Ishikawa (cell line): ENCODE measurements at regions not wholly inside any gene's neighbourhood (a gene's known extent, or its start where the extent isn't known, plus 50 kb on each side); places are given as distances from the start of the nearest gene placed in this dataset.

Source experiments
- CEBPB ChIP-seq: IDR thresholded peaks from 2 replicates; pipeline ENCODE4 v1.6.1; 2012
- CREB1 ChIP-seq: IDR thresholded peaks from 2 replicates; pipeline ENCODE4 v1.6.1; 2012; ENCODE audit warnings: low read depth
- EGR1 ChIP-seq: IDR thresholded peaks from 2 replicates; pipeline ENCODE4 v1.6.1; 2012
- EP300 ChIP-seq: IDR thresholded peaks from 2 replicates; pipeline ENCODE4 v1.6.1; 2012; ENCODE audit warnings: borderline replicate concordance
- FOXM1 ChIP-seq: IDR thresholded peaks from 2 replicates; pipeline ENCODE4 v1.6.1; 2012; ENCODE audit warnings: low read depth, borderline replicate concordance
- NFIC ChIP-seq: IDR thresholded peaks from 2 replicates; pipeline ENCODE4 v1.6.1; 2012
- RAD21 ChIP-seq: IDR thresholded peaks from 2 replicates; pipeline ENCODE4 v1.6.1; 2012; ENCODE audit warnings: low read depth
- TAF1 ChIP-seq: IDR thresholded peaks from 2 replicates; pipeline ENCODE4 v1.6.1; 2012; ENCODE audit warnings: low read depth, mild to moderate bottlenecking
- TCF12 ChIP-seq: IDR thresholded peaks from 2 replicates; pipeline ENCODE4 v1.6.1; 2012; ENCODE audit warnings: low read depth
- TEAD4 ChIP-seq: IDR thresholded peaks from 2 replicates; pipeline ENCODE4 v1.6.1; 2012
- YY1 ChIP-seq: IDR thresholded peaks from 2 replicates; pipeline ENCODE4 v1.6.1; 2012; ENCODE audit warnings: low read depth
- ZBTB7A ChIP-seq: IDR thresholded peaks from 2 replicates; pipeline ENCODE4 v1.6.1; 2012; ENCODE audit warnings: low read depth
- TF ChIP-seq, protein P1 (sequence below): IDR thresholded peaks from 2 replicates; pipeline ENCODE4 v1.6.1; 2012
- TF ChIP-seq, protein P2 (sequence below): IDR thresholded peaks from 2 replicates; pipeline ENCODE4 v1.6.1; 2012
- TF ChIP-seq, protein P3 (sequence below): IDR thresholded peaks from 2 replicates; pipeline ENCODE4 v1.6.1; 2012; ENCODE audit warnings: low read depth, mild to moderate bottlenecking

DNA sequence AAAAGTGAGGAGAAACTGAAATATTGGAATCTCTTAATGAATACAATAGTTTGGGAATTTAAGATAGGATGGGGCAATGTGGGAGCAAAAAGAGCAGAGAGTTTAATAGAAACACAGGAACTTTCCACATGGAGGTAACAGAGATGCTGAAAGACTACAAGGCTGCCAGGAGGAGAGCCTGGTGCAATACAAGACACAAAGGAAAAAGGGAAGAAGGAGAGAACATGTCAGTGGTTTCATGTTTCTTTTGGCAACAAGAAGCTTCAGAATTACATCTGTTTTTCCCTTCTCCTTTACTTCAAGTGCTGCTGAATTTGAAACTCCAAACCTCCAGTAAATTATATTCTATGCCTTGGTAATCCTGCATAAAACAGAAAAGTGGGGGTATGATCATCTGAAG, 474.3 kb downstream of the FAT4 start:
- TF ChIP-seq TCF12 (no peak), CREB1 (no peak)
- TF ChIP-seq, protein P1, sequence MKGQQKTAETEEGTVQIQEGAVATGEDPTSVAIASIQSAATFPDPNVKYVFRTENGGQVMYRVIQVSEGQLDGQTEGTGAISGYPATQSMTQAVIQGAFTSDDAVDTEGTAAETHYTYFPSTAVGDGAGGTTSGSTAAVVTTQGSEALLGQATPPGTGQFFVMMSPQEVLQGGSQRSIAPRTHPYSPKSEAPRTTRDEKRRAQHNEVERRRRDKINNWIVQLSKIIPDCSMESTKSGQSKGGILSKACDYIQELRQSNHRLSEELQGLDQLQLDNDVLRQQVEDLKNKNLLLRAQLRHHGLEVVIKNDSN = no peak

DNA sequence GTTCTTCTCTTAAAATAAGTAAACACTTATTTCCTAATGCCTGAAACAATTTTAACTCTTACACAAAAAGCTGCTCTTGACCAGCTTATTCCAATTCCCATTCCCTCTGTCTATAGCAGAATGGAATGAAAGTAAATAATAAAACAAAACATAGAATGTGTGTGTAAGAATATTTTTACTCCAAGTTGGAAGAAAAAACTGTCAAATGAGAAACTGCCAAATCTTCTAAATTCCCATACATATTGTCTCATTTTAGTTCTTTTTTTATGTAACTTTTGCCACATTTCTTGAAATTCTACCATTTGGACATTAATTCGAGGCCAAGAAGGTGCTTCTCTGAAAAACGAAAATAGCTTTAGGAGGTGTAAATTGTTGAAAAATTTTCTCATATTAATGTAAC, 477.1 kb downstream of the FAT4 start:
- no peak for TF ChIP-seq RAD21
- TF ChIP-seq, protein P2, sequence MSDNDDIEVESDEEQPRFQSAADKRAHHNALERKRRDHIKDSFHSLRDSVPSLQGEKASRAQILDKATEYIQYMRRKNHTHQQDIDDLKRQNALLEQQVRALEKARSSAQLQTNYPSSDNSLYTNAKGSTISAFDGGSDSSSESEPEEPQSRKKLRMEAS = no peak
- TF ChIP-seq, protein P3, sequence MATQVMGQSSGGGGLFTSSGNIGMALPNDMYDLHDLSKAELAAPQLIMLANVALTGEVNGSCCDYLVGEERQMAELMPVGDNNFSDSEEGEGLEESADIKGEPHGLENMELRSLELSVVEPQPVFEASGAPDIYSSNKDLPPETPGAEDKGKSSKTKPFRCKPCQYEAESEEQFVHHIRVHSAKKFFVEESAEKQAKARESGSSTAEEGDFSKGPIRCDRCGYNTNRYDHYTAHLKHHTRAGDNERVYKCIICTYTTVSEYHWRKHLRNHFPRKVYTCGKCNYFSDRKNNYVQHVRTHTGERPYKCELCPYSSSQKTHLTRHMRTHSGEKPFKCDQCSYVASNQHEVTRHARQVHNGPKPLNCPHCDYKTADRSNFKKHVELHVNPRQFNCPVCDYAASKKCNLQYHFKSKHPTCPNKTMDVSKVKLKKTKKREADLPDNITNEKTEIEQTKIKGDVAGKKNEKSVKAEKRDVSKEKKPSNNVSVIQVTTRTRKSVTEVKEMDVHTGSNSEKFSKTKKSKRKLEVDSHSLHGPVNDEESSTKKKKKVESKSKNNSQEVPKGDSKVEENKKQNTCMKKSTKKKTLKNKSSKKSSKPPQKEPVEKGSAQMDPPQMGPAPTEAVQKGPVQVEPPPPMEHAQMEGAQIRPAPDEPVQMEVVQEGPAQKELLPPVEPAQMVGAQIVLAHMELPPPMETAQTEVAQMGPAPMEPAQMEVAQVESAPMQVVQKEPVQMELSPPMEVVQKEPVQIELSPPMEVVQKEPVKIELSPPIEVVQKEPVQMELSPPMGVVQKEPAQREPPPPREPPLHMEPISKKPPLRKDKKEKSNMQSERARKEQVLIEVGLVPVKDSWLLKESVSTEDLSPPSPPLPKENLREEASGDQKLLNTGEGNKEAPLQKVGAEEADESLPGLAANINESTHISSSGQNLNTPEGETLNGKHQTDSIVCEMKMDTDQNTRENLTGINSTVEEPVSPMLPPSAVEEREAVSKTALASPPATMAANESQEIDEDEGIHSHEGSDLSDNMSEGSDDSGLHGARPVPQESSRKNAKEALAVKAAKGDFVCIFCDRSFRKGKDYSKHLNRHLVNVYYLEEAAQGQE = no peak
- no peak for TF ChIP-seq YY1
- no peak for TF ChIP-seq CREB1
- no peak for TF ChIP-seq TEAD4
- TF ChIP-seq ZBTB7A = no peak
- no peak for TF ChIP-seq EGR1
- TF ChIP-seq TCF12 = no peak
- no peak for TF ChIP-seq TAF1
- no peak for TF ChIP-seq CEBPB

DNA sequence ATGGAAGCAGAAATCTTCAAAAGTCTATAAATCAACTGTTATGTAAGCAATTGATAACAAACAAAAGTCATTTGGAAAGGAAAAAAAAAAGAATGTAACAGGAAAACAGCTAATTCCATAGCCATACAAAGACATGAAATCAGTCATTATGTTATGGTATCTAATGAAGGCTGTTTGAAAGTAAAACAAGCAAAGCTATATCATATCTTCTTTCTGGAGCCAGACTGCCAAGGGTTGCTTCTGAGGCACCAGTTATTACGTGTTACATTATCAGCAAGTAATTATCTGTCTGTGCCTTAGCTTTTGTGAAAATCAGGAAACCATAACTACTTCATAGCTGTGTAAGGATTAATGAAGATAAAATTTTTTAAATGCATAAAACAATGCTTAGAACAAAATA, 480.2 kb downstream of the FAT4 start:
- TF ChIP-seq, protein P2 = no peak
- TF ChIP-seq CREB1 (no peak), EGR1 (no peak)

DNA sequence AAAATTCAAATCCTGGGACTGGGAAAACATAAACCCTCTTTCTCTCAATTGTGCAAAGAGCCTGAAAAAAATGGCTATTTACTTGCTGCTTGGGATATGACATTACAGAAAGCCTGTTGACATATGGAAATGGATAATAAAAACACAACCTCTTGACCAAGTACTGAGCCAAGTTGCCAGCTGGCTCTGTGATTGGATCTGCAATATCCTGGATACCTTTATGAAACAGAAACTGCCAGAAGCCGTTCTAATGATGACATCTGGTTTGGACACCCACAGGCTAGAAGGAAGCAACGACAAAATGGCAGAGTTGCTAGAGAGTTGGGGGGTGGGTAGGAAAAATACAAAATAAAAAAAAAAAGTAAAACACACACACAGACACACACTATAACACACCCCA, 481.4 kb downstream of the FAT4 start:
- TF ChIP-seq, protein P1 = no peak
- TF ChIP-seq RAD21 (no peak), YY1 (no peak), CREB1 (no peak), NFIC (no peak)

DNA sequence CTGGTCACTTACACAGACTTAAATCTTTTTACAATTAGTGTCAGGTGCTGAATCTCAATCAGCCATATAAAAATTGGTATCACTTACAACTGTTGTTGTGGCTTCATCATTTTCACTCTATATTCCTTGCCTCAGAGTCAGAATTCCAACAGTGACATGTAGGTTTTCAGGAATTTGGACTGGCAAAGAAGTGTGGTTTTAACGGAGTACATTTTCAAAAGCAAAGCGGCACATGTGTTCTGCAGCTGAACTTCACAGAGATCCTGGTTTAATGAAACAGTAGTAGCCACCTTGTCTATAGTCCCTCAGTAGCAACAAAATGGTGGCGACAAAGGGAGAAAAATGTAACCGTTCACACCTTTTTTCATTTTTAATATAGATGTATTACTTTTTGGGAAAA, 486.6 kb downstream of the FAT4 start:
- TF ChIP-seq, protein P2 = no peak
- TF ChIP-seq YY1 = no peak
- no peak for TF ChIP-seq EP300
- TF ChIP-seq, protein P1 = no peak
- no peak for TF ChIP-seq CEBPB
- no peak for TF ChIP-seq ZBTB7A
- TF ChIP-seq TAF1 = no peak
- no peak for TF ChIP-seq NFIC
- no peak for TF ChIP-seq EGR1
- no peak for TF ChIP-seq CREB1
- TF ChIP-seq FOXM1 = no peak
- TF ChIP-seq TCF12 = no peak
- no peak for TF ChIP-seq RAD21
- TF ChIP-seq TEAD4 = no peak
- TF ChIP-seq, protein P3 = no peak

DNA sequence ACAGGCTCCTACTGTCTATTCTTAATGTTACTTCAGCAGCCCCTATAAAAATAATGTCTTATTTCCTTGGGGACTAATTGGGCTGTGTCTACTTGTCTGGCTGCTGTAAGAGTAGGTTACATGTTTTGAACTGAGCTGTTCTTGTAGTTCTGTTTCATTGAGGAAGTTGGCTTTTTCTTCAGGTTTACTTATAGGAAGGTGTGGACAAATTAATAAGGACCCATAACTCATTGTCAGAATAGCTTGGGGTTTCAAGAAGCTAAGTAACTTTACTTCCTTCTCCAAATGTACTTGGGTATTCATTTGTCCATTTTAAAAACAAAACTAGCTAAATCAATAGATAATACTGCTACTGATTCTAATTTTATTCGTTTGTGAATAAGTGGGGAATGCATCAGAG, 487.2 kb downstream of the FAT4 start:
- TF ChIP-seq TEAD4 = no peak
- TF ChIP-seq, protein P2 = no peak
- no peak for TF ChIP-seq TCF12
- TF ChIP-seq TAF1 = no peak
- TF ChIP-seq, protein P1 = no peak
- TF ChIP-seq RAD21 = no peak
- no peak for TF ChIP-seq CREB1
- no peak for TF ChIP-seq FOXM1
- TF ChIP-seq CEBPB = no peak
- no peak for TF ChIP-seq ZBTB7A
- no peak for TF ChIP-seq EP300
- TF ChIP-seq EGR1 = no peak
- TF ChIP-seq YY1 = no peak
- TF ChIP-seq, protein P3 = no peak
- TF ChIP-seq NFIC = no peak
